ENCODE measurements at regions not wholly inside any gene's neighbourhood (a gene's known extent, or its start where the extent isn't known, plus 50 kb on each side); places are given as distances from the start of the nearest gene placed in this dataset.
"Not testable (repeated sequence)": the region's sequence is repeated elsewhere in the genome, so short reads cannot be mapped to it uniquely, and the experiment has no call there.

- FAIRE-seq, result no peak
Observed at GRCh38 chr1:244325056-244325758, 126.5 kb downstream of the ADSS2 start.

- no peak for FAIRE-seq
Observed at GRCh38 chr1:244326757-244327156, 125.0 kb downstream of the ADSS2 start.

- FAIRE-seq, result no peak
Observed at GRCh38 chr1:244327533-244327932, 124.2 kb downstream of the ADSS2 start.

- FAIRE-seq, result peak; percentile 85
Observed at GRCh38 chr1:244328476-244328875, 123.2 kb downstream of the ADSS2 start.

GRCh38 chr1:244329591-244330317, 122.0 kb downstream of the ADSS2 start:
- no peak for FAIRE-seq

GRCh38 chr1:244330318-244330625, 121.4 kb downstream of the ADSS2 start:
- no peak for FAIRE-seq

- not testable (repeated sequence) for FAIRE-seq
Observed at GRCh38 chr1:244332761-244333160, 118.9 kb downstream of the ADSS2 start.

- FAIRE-seq, result not testable (repeated sequence)
Observed at GRCh38 chr1:244334315-244334714, 117.4 kb downstream of the ADSS2 start.

GRCh38 chr1:244334842-244335241, 116.9 kb downstream of the ADSS2 start:
- not testable (repeated sequence) for FAIRE-seq

- FAIRE-seq, result no peak
Observed at GRCh38 chr1:244335456-244335855, 116.3 kb downstream of the ADSS2 start.

GRCh38 chr1:244336232-244336899, 115.3 kb downstream of the ADSS2 start:
- no peak for FAIRE-seq

GRCh38 chr1:244337839-244338238, 113.9 kb downstream of the ADSS2 start:
- FAIRE-seq, result no peak

- FAIRE-seq, result no peak
Observed at GRCh38 chr1:244339073-244339692, 112.5 kb downstream of the ADSS2 start.

- no peak for FAIRE-seq
Observed at GRCh38 chr1:244339776-244340175, 111.9 kb downstream of the ADSS2 start.

- FAIRE-seq, result no peak
Observed at GRCh38 chr1:244340396-244340795, 111.3 kb downstream of the ADSS2 start.

- no peak for FAIRE-seq
Observed at GRCh38 chr1:244341455-244342450, 110.0 kb downstream of the ADSS2 start.

GRCh38 chr1:244344001-244344400, 107.7 kb downstream of the ADSS2 start:
- no peak for FAIRE-seq

GRCh38 chr1:244346972-244347618, 104.6 kb downstream of the ADSS2 start:
- FAIRE-seq, result no peak

- no peak for FAIRE-seq
Observed at GRCh38 chr1:244347942-244348341, 103.8 kb downstream of the ADSS2 start.

- FAIRE-seq, result no peak
Observed at GRCh38 chr1:244349103-244349531, 102.6 kb downstream of the ADSS2 start.

- no peak for FAIRE-seq
Observed at GRCh38 chr1:244349581-244350001, 102.1 kb downstream of the ADSS2 start.

- no peak for FAIRE-seq
Observed at GRCh38 chr1:244350027-244350426, 101.7 kb downstream of the ADSS2 start.
